SK-N-SH treated with all-trans-retinoic acid at 6 μM for 48 hours (cell line): ENCODE measurements at regions not wholly inside any gene's neighbourhood (a gene's known extent, or its start where the extent isn't known, plus 50 kb on each side); places are given as distances from the start of the nearest gene placed in this dataset.

Experiments used
- ATAC-seq: fragments of 200-7000 bp; cut with Tn5 transposase; 3 replicates; pipeline ENCODE4 v1.9.1; 2020; ENCODE audit warnings: mild to moderate bottlenecking, moderate library complexity
- BACH2 ChIP-seq: fragments of 250-450 bp; sonication (Bioruptor Pico); IDR thresholded peaks from 2 replicates; pipeline ENCODE4 v1.9.0; 2021; ENCODE audit warnings: mild to moderate bottlenecking, borderline replicate concordance
- CREB5 ChIP-seq: fragments of 250-450 bp; sonication (Bioruptor Pico); IDR thresholded peaks from 2 replicates; pipeline ENCODE4 v1.5.1; 2020; ENCODE audit warnings: low read depth, mild to moderate bottlenecking, moderate library complexity
- CSDC2 ChIP-seq: fragments of 250-450 bp; sonication (Bioruptor Pico); IDR thresholded peaks from 2 replicates; pipeline ENCODE4 v1.5.0; 2020; ENCODE audit warnings: mild to moderate bottlenecking, moderate library complexity
- CSRNP3 ChIP-seq: fragments of 250-450 bp; sonication (Bioruptor Pico); IDR thresholded peaks from 2 replicates; pipeline ENCODE4 v1.5.1; 2021; ENCODE audit warnings: mild to moderate bottlenecking, moderate library complexity
- ESRRG ChIP-seq: fragments of 250-450 bp; sonication (Bioruptor Pico); IDR thresholded peaks from 2 replicates; pipeline ENCODE4 v1.6.1; 2021; ENCODE audit warnings: mild to moderate bottlenecking
- GLIS3 ChIP-seq: fragments of 250-450 bp; sonication (Bioruptor Pico); IDR thresholded peaks from 2 replicates; pipeline ENCODE4 v1.5.0; 2020; ENCODE audit warnings: mild to moderate bottlenecking, moderate library complexity
- ISL1 ChIP-seq: fragments of 250-450 bp; sonication (Bioruptor Pico); IDR thresholded peaks from 2 replicates; pipeline ENCODE4 v2.1.2; 2022; ENCODE audit warnings: mild to moderate bottlenecking, moderate library complexity
- OSR1 ChIP-seq: fragments of 250-450 bp; sonication (Bioruptor Pico); IDR thresholded peaks from 2 replicates; pipeline ENCODE4 v1.8.0; 2022; ENCODE audit warnings: moderate library complexity, mild to moderate bottlenecking, inconsistent platforms
- PATZ1 ChIP-seq: fragments of 250-450 bp; sonication (Bioruptor Pico); IDR thresholded peaks from 2 replicates; pipeline ENCODE4 v1.8.0; 2020; ENCODE audit warnings: mild to moderate bottlenecking, moderate library complexity, borderline replicate concordance
- POU6F1 ChIP-seq: fragments of 250-450 bp; sonication (Bioruptor Pico); IDR thresholded peaks from 2 replicates; pipeline ENCODE4 v1.8.0; 2021; ENCODE audit warnings: low read depth, mild to moderate bottlenecking, moderate library complexity, borderline replicate concordance
- RARB ChIP-seq: fragments of 250-450 bp; sonication (Bioruptor Pico); IDR thresholded peaks from 2 replicates; pipeline ENCODE4 v1.8.0; 2021; ENCODE audit warnings: mild to moderate bottlenecking, moderate library complexity
- SNAI2 ChIP-seq: fragments of 250-450 bp; sonication (Bioruptor Pico); IDR thresholded peaks from 2 replicates; pipeline ENCODE4 v1.5.0; 2020; ENCODE audit warnings: mild to moderate bottlenecking, moderate library complexity
- TCF4 ChIP-seq: fragments of 250-450 bp; sonication (Bioruptor Pico); IDR thresholded peaks from 2 replicates; pipeline ENCODE4 v1.8.0; 2021; ENCODE audit warnings: mild to moderate bottlenecking, moderate library complexity, borderline replicate concordance
- TOX ChIP-seq: fragments of 250-450 bp; sonication (Bioruptor Pico); IDR thresholded peaks from 2 replicates; pipeline ENCODE4 v1.8.0; 2021; ENCODE audit warnings: mild to moderate bottlenecking, moderate library complexity, borderline replicate concordance
- TSHZ2 ChIP-seq: fragments of 250-450 bp; sonication (Bioruptor Pico); IDR thresholded peaks from 2 replicates; pipeline ENCODE4 v1.5.0; 2020; ENCODE audit warnings: mild to moderate bottlenecking, moderate library complexity
- ZC3H10 ChIP-seq: fragments of 250-450 bp; sonication (Bioruptor Pico); IDR thresholded peaks from 2 replicates; pipeline ENCODE4 v1.5.1; 2021; ENCODE audit warnings: mild to moderate bottlenecking, moderate library complexity
- ZFP3 ChIP-seq: fragments of 250-450 bp; sonication (Bioruptor Pico); IDR thresholded peaks from 2 replicates; pipeline ENCODE4 v1.5.0; 2020; ENCODE audit warnings: mild to moderate bottlenecking, moderate library complexity
- ZFP30 ChIP-seq: fragments of 450-650 bp; formaldehyde crosslinking; IDR thresholded peaks from 2 replicates; pipeline ENCODE4 v1.5.0; 2022; ENCODE audit warnings: mild to moderate bottlenecking, moderate library complexity
- ZNF70 ChIP-seq: fragments of 450-650 bp; formaldehyde crosslinking; IDR thresholded peaks from 2 replicates; pipeline ENCODE4 v1.5.0; 2020; ENCODE audit warnings: mild to moderate bottlenecking, moderate library complexity
- ZNF8 ChIP-seq: fragments of 450-650 bp; formaldehyde crosslinking; IDR thresholded peaks from 2 replicates; pipeline ENCODE4 v1.5.0; 2020; ENCODE audit warnings: mild to moderate bottlenecking, moderate library complexity

- no peak for ATAC-seq
- TF ChIP-seq BACH2 (no peak), ZNF8 (CRISPR knock-in tag) (no peak), ESRRG (CRISPR knock-in tag) (no peak), PATZ1 (CRISPR knock-in tag) (no peak), ZC3H10 (CRISPR knock-in tag) (no peak), POU6F1 (CRISPR knock-in tag) (no peak), TSHZ2 (no peak), CSDC2 (no peak), TCF4 (no peak), ISL1 (CRISPR knock-in tag) (no peak), OSR1 (CRISPR knock-in tag) (no peak), ZFP3 (CRISPR knock-in tag) (no peak), CSRNP3 (CRISPR knock-in tag) (no peak), SNAI2 (CRISPR knock-in tag) (no peak), RARB (no peak), ZNF70 (CRISPR knock-in tag) (no peak), TOX (CRISPR knock-in tag) (no peak)
These were observed 62.8 kb upstream of the GATA2 start for GRCh38 chr3:128555841-128556240.

GRCh38 chr3:128555098-128555825 is 62.3 kb upstream of the GATA2 start:
- no peak for TF ChIP-seq CSDC2
- no peak for TF ChIP-seq CREB5 (CRISPR knock-in tag)
- TF ChIP-seq ESRRG (CRISPR knock-in tag): no peak
- TF ChIP-seq TOX (CRISPR knock-in tag): no peak
- TF ChIP-seq TSHZ2: no peak
- TF ChIP-seq SNAI2 (CRISPR knock-in tag): no peak
- TF ChIP-seq ZFP3 (CRISPR knock-in tag): no peak
- TF ChIP-seq BACH2: no peak
- TF ChIP-seq ZFP30 (CRISPR knock-in tag): no peak
- no peak for TF ChIP-seq ZNF70 (CRISPR knock-in tag)
- no peak for TF ChIP-seq GLIS3
- TF ChIP-seq TCF4: no peak
- no peak for TF ChIP-seq POU6F1 (CRISPR knock-in tag)
- TF ChIP-seq RARB: no peak
- no peak for TF ChIP-seq OSR1 (CRISPR knock-in tag)
- TF ChIP-seq ISL1 (CRISPR knock-in tag): no peak
- no peak for TF ChIP-seq ZNF8 (CRISPR knock-in tag)
- TF ChIP-seq CSRNP3 (CRISPR knock-in tag): no peak
- TF ChIP-seq, all 23 proteins: peak for 0
- ATAC-seq: no peak
